ENCODE measurements at regions not wholly inside any gene's neighbourhood (a gene's known extent, or its start where the extent isn't known, plus 50 kb on each side); places are given as distances from the start of the nearest gene placed in this dataset.

DNA sequence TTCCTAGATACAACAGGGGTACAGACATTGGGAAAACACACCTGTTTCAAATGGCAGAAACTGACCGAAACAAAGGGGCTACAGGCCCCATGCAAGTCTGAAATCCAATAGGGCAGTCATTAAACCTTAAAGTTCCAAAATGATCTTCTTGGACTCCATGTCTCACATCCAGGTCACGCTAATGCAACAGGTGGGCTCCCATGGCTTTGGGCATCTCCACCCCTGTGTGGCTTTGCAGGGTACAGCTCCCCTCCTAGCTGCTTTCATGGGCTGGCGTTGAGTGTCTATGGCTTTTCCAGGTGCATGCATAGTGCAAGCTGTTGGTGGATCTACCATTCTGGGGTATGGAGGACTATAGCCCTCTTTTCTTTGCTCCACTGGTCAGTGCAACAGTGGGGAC, 248.1 kb upstream of the RHOBTB1 start:
- TF ChIP-seq, protein P1, sequence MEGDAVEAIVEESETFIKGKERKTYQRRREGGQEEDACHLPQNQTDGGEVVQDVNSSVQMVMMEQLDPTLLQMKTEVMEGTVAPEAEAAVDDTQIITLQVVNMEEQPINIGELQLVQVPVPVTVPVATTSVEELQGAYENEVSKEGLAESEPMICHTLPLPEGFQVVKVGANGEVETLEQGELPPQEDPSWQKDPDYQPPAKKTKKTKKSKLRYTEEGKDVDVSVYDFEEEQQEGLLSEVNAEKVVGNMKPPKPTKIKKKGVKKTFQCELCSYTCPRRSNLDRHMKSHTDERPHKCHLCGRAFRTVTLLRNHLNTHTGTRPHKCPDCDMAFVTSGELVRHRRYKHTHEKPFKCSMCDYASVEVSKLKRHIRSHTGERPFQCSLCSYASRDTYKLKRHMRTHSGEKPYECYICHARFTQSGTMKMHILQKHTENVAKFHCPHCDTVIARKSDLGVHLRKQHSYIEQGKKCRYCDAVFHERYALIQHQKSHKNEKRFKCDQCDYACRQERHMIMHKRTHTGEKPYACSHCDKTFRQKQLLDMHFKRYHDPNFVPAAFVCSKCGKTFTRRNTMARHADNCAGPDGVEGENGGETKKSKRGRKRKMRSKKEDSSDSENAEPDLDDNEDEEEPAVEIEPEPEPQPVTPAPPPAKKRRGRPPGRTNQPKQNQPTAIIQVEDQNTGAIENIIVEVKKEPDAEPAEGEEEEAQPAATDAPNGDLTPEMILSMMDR (IDR thresholded peaks at IDR 0.05; ENCODE audit: poor library complexity), result no peak
- TF ChIP-seq EZH2phosphoT487 (IDR thresholded peaks at IDR 0.05; ENCODE audit: low read depth, severe bottlenecking, unreplicated experiment), result no peak
